Retinal pigment epithelial cell (primary cell): ENCODE measurements at regions not wholly inside any gene's neighbourhood (a gene's known extent, or its start where the extent isn't known, plus 50 kb on each side); places are given as distances from the start of the nearest gene placed in this dataset.
"Not testable (repeated sequence)": the region's sequence is repeated elsewhere in the genome, so short reads cannot be mapped to it uniquely, and the experiment has no call there.

Experiments used
- DNase-seq: peaks from one replicate; pipeline ENCODE4 v3.0.0-alpha.2; 2010; ENCODE audit warnings: low read depth
- H3K4me3 ChIP-seq: 2 replicates; pipeline ENCODE4 v1.5.1; 2011; ENCODE audit warnings: mild to moderate bottlenecking, low read length, control low read depth, moderate library complexity
- TF ChIP-seq, protein P1 (sequence below): conservative IDR thresholded peaks from 2 replicates; pipeline ENCODE4 v1.5.1; 2011; ENCODE audit warnings: low read depth, low read length, control low read depth, inconsistent platforms

DNA sequence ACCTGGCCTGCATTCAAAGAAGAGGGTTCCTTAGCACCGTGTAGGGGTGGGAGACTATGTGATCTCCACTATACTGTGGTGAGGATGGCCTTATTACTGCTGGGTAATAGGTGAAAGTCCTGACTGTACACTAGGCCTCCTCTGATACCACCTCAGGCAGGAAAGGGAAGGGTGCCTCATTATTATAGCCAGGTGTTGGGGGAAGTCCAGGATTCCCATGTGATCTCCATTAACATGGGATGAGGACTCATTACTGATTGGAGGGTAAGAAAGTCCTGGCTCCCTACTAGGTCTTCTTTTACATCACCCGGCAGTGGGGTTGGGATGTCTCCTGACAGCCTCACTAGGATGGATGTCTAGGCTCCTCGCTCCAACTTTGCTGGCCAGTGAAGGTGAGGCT, 252.1 kb downstream of the LRIG3 start:
- H3K4me3 ChIP-seq, result no peak overlapping the region
- TF ChIP-seq, protein P1, sequence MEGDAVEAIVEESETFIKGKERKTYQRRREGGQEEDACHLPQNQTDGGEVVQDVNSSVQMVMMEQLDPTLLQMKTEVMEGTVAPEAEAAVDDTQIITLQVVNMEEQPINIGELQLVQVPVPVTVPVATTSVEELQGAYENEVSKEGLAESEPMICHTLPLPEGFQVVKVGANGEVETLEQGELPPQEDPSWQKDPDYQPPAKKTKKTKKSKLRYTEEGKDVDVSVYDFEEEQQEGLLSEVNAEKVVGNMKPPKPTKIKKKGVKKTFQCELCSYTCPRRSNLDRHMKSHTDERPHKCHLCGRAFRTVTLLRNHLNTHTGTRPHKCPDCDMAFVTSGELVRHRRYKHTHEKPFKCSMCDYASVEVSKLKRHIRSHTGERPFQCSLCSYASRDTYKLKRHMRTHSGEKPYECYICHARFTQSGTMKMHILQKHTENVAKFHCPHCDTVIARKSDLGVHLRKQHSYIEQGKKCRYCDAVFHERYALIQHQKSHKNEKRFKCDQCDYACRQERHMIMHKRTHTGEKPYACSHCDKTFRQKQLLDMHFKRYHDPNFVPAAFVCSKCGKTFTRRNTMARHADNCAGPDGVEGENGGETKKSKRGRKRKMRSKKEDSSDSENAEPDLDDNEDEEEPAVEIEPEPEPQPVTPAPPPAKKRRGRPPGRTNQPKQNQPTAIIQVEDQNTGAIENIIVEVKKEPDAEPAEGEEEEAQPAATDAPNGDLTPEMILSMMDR, result no peak
- DNase-seq, result no peak

DNA sequence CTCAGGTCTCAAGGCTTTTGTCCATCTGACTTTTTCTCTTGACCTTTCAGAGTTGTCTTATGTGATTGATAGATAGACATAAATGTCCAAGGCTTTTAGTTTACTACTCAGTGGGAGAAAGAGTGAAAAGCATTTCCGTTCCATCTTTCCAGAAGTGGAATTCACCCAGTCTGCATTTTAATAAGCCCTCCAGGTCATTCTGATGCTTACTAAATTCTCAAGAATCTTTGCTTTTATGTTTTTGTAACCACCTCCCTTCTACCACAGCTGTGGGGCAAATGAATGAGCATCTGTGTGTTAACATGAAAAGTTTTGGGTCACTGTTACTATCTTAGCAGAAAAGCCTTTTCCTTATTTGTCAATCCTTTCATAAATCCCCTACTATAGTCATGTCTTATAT, 251.4 kb downstream of the LRIG3 start:
- DNase-seq, result no peak
- H3K4me3 ChIP-seq, result no peak overlapping the region
- TF ChIP-seq, protein P1, result no peak

DNA sequence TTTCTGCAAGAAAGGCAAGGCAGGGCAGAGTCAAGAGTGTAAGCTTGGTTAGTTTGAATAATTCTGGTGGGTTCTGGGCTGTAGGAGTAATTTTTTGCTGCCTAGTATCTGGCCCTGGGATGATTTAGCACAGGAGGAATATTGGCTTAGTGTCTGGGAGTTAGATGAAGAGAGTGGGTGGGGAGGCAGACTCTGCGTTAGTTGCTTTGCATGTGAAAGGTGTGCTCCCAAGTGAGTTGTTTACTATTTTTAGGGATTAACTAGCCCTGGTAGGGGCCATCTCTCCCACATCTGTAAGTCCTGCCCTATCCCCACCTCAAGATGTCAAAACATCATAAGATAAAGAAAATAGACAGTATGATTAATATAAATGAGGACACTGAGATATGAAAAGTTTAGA, 249.7 kb downstream of the LRIG3 start:
- DNase-seq, result no peak
- no peak overlapping the region for H3K4me3 ChIP-seq
- TF ChIP-seq, protein P1, result no peak

DNA sequence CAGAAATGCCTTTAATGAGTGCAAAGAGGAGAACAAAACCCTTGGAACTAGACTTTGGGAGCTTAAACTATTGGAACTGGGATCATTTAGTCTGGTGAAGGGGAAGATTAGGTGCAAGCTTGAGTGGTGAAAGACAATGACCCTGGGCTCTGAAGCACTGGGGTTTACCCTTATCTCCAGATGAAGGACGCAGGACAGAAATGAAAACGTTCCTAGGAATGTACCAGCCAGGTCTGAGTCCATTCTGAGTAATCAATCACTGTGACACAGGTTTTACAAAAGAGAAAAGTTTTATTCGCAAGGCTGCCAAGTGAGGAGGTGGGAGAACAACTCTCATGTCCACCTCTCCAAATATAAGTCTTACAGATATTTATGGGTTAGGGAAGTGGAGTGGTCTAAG, 249.1 kb downstream of the LRIG3 start:
- DNase-seq, result no peak
- TF ChIP-seq, protein P1, result no peak
- no peak overlapping the region for H3K4me3 ChIP-seq

DNA sequence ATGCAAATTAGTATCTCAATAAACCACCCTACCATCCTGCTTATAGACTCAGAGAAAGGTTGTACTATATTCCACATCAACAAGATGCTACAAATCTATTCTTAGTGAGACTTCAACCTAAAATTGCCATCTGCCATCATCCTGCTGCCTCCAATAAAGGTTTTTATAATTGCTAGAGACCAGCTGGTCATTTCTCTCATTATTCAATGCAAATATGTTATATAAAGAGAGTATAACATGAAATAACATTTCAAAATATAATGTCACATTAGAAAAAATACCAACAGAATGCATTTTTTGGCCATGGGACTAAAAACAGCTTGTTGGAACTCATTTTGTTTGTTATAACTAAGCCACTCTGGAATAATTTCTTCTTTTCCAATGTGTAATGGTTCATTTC, 247.3 kb downstream of the LRIG3 start:
- DNase-seq, result no peak
- no peak overlapping the region for H3K4me3 ChIP-seq
- TF ChIP-seq, protein P1, result no peak

DNA sequence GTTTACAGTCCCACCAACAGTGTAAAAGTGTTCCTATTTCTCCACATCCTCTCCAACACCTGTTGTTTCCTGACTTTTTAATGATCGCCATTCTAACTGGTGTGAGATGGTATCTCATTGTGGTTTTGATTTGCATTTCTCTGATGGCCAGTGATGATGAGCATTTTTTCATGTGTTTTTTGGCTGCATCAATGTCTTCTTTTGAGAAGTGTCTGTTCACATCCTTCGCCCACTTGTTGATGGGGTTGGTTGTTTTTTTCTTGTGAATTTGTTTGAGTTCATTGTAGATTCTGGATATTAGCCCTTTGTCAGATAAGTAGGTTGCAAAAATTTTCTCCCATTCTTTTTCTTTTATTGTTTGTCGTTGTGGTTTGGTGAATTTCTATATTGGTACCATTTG, 242.5 kb downstream of the LRIG3 start:
- not testable (repeated sequence) for H3K4me3 ChIP-seq

DNA sequence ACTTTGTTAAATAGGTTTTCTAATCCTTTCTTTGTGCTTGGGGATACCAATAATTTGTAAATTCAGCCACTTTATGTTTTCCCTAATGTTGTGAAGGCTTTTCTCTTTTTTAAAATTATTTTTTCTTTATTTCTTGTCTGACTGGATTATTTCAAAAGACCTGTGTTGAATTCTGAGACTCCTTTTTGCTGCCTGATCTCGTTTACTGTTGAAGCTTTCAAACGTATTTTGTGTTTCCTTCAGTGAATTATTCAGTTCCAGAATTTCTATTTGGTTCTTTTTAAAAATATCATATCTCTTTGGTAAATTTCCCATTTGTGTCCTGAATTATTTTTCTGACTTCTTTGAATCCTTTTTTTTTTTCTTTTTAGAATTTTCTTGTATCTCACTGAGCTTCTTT, 241.6 kb downstream of the LRIG3 start:
- H3K4me3 ChIP-seq, result no peak overlapping the region
- TF ChIP-seq, protein P1, result no peak
- DNase-seq, result no peak

More for the DNA sequence above, 242.5 kb downstream of the LRIG3 start:
- not testable (repeated sequence) for DNase-seq

DNA sequence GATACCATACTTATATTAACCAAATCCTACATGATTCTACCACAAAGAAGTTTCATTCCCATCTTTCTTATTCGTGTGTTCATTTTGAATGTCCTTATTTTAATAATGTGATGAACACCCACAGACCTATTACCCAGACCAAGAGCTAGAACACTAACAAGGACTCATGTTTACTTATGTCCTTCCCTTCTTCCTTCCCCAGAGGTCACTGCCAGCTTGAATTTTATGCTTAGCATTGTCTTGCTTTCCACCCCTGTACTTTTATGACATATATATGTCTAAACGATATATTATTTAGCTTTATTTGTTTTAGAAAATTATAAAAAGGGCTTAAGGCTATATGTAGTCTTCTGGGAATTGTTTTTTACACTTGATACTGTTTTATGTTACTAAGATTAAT, 238.6 kb downstream of the LRIG3 start:
- no peak for DNase-seq
- no peak overlapping the region for H3K4me3 ChIP-seq
- TF ChIP-seq, protein P1, result no peak
